OCI-LY3 (cell line): ENCODE measurements at regions not wholly inside any gene's neighbourhood (a gene's known extent, or its start where the extent isn't known, plus 50 kb on each side); places are given as distances from the start of the nearest gene placed in this dataset.

ENCODE experiments used
- H2AFZ ChIP-seq: fragments of 200-600, 300-600 bp; shearing (Covaris generic); 2 replicates; pipeline ENCODE4 v1.6.0; 2014; ENCODE audit warnings: antibody characterized with exemption, low read depth, low read length
- H3K27ac ChIP-seq: fragments of 200-600, 300-600 bp; sonication (generic); 2 replicates; pipeline ENCODE4 v1.5.1; 2014; ENCODE audit warnings: mild to moderate bottlenecking, low read length, moderate library complexity, mixed read lengths
- H3K27me3 ChIP-seq: fragments of 200-600, 300-600 bp; sonication (generic); 2 replicates; pipeline ENCODE4 v1.6.1; 2014; ENCODE audit warnings: low read depth, low read length, mixed read lengths
- H3K36me3 ChIP-seq: fragments of 200-600, 300-600 bp; sonication (generic); replicated peaks from 2 replicates; pipeline ENCODE3; 2014; ENCODE audit warnings: low read depth, low read length, mixed read lengths
- H3K4me1 ChIP-seq: fragments of 300-600, 200-600 bp; sonication (generic); 2 replicates; pipeline ENCODE4 v1.6.1; 2014; ENCODE audit warnings: low read length, mixed read lengths
- H3K4me2 ChIP-seq: fragments of 200-600, 300-600 bp; sonication (generic); 2 replicates; pipeline ENCODE4 v1.6.1; 2014; ENCODE audit warnings: low read length, mixed read lengths
- H3K4me3 ChIP-seq: fragments of 300-600, 200-600 bp; sonication (generic); 2 replicates; pipeline ENCODE4 v1.5.1; 2014; ENCODE audit warnings: antibody characterized with exemption, mild to moderate bottlenecking, low read length, moderate library complexity
- H3K79me2 ChIP-seq: fragments of 300-600, 200-600 bp; shearing (Covaris generic); 2 replicates; pipeline ENCODE4 v1.6.1; 2014; ENCODE audit warnings: mild to moderate bottlenecking, low read length, mixed read lengths
- H3K9ac ChIP-seq: fragments of 300-600, 200-600 bp; shearing (Covaris generic); 2 replicates; pipeline ENCODE4 v1.6.0; 2014; ENCODE audit warnings: mild to moderate bottlenecking, low read length, moderate library complexity
- H3K9me3 ChIP-seq: fragments of 200-600, 300-600 bp; shearing (Covaris generic); 2 replicates; pipeline ENCODE4 v1.6.1; 2014; ENCODE audit warnings: low read length, mixed read lengths; ENCODE audit not compliant: insufficient read depth
- H4K20me1 ChIP-seq: fragments of 200-600, 300-600 bp; sonication (generic); 2 replicates; pipeline ENCODE4 v1.6.1; 2016; ENCODE audit warnings: low read length, mixed read lengths; ENCODE audit not compliant: insufficient read depth
- EZH2phosphoT487 ChIP-seq: fragments of 200-600 bp; shearing (Covaris generic); IDR thresholded peaks from 2 replicates; pipeline ENCODE4 v1.6.1; 2018; ENCODE audit warnings: antibody characterized with exemption, mixed run types, low read depth
- TF ChIP-seq, protein P1 (sequence below): fragments of 200-600, 300-600 bp; sonication (generic); IDR thresholded peaks from 2 replicates; pipeline ENCODE4 v1.5.1; 2014; ENCODE audit warnings: antibody characterized with exemption, low read length, low read depth

DNA sequence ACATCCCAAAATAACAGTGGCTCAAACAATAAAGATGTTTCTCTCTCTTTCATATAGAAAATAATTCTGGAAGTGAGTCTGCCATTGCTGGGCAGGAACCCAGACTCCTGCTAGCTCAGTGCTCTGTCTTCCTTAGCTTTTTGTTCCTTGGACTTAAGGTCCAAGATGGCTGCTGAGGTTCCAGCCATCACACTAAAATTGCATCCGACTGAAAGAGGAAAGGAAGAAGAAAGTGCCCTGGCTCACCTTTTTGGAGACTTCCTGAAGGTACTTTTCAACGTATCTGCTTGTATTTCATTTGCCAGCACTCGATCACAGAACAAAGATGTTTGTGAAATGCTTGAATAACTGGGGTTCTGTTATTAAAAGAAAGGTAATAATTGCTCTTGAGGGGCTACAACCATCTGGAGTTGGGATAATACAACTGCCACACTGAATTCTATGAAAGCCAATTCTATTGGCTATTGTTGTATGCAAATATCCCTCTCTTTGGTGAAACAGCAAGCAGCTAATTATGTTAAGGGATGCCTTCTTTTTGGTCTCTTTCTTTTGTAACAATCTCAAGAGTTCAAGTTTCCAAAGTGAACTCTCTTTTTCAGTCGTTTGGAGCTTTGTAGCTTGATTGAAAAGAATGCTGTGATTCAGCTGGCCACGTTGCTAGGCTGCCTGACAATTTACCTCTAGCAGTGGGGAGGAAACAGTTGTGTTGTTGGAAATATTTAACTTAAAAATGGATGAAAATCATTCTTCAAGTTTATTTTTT is 83.9 kb downstream of the BAMBI start:
- H3K4me1 ChIP-seq = no peaks in the 10 kb centered on the region
- no peak overlapping the region for H3K9ac ChIP-seq
- no peak overlapping the region for H3K27ac ChIP-seq
- no peak overlapping the region for H2AFZ ChIP-seq
- no peak overlapping the region for H3K4me2 ChIP-seq
- H3K9me3 ChIP-seq = no peaks in the 10 kb centered on the region
- no peaks in the 10 kb centered on the region for H4K20me1 ChIP-seq
- no peak for TF ChIP-seq EZH2phosphoT487
- TF ChIP-seq, protein P1, sequence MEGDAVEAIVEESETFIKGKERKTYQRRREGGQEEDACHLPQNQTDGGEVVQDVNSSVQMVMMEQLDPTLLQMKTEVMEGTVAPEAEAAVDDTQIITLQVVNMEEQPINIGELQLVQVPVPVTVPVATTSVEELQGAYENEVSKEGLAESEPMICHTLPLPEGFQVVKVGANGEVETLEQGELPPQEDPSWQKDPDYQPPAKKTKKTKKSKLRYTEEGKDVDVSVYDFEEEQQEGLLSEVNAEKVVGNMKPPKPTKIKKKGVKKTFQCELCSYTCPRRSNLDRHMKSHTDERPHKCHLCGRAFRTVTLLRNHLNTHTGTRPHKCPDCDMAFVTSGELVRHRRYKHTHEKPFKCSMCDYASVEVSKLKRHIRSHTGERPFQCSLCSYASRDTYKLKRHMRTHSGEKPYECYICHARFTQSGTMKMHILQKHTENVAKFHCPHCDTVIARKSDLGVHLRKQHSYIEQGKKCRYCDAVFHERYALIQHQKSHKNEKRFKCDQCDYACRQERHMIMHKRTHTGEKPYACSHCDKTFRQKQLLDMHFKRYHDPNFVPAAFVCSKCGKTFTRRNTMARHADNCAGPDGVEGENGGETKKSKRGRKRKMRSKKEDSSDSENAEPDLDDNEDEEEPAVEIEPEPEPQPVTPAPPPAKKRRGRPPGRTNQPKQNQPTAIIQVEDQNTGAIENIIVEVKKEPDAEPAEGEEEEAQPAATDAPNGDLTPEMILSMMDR = no peak
- peaks cover 16% of the 10 kb centered on the region; the same call in 1 of the 2 replicates for H3K27me3 ChIP-seq
- H3K79me2 ChIP-seq = no peaks in the 10 kb centered on the region
- no peak overlapping the region for H3K4me3 ChIP-seq
- no peaks in the 10 kb centered on the region for H3K36me3 ChIP-seq

DNA sequence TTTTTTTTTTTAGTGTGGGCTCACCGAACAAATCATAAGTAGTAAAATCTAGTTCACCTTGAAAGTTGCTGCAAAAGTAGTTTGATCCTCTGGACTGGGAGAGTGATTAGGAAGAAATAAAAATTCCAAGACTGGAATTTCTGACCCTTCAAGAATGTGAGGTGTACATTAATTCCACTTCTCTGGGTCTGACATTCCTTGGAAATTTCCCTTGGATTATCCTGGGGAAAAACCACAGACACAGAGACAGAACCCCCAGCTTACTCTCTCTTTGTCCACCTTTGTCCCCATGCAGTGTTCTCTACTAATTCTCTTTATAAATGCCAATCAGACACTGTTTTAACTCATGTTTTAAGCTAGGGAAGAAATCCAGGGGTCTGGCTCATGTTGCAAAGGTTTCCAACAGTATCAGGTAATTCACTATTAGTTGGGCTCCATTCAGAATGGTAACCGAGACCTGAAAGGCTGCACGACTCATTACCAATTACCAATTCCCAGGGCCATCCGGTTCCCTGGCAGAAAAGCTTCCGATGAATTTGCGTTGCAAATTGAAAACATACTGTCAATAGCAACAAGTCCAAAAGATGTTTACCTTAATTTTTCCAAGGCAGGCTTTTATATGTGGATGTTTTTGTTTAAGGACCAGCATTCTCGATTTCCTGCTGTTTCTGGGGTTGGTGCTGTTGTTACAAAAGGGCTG is 86.3 kb downstream of the BAMBI start:
- Histone ChIP-seq H3K79me2 (no peaks in the 10 kb centered on the region), H3K27me3 (peaks cover 16% of the 10 kb centered on the region), H3K4me2 (no peak overlapping the region), H3K4me3 (no peak overlapping the region), H4K20me1 (no peaks in the 10 kb centered on the region), H3K4me1 (no peaks in the 10 kb centered on the region), H3K9ac (no peak overlapping the region), H3K36me3 (no peaks in the 10 kb centered on the region), H3K9me3 (no peaks in the 10 kb centered on the region), H2AFZ (no peak overlapping the region), H3K27ac (no peak overlapping the region)
- TF ChIP-seq, protein P1 = no peak
- no peak for TF ChIP-seq EZH2phosphoT487

DNA sequence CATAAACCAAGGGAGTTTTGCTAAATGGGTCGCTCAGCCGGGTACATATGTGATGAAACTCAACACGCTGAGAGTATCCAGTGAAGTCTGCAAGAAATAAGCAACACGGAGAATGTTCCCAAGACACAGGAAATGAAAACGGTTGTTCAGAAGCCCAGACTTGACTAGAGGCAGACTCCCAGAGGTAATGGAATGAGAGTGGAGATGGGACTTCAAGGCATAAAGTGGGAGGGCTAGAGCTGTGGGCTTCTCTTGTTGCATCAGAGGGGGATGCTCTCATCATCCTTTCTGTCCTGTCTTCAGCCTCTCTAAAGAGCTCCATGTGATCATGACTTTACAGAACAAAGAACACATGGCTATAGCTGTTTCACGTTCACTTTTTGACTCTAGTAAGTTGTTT is 88.3 kb downstream of the BAMBI start:
- no peak overlapping the region for H3K27ac ChIP-seq
- TF ChIP-seq EZH2phosphoT487 = no peak
- TF ChIP-seq, protein P1 = no peak
- no peak overlapping the region for H3K9ac ChIP-seq
- H3K9me3 ChIP-seq = no peaks in the 10 kb centered on the region
- H3K27me3 ChIP-seq = peaks cover 16% of the 10 kb centered on the region
- H3K36me3 ChIP-seq = no peaks in the 10 kb centered on the region
- no peaks in the 10 kb centered on the region for H4K20me1 ChIP-seq
- no peak overlapping the region for H3K4me2 ChIP-seq
- H3K4me3 ChIP-seq = no peak overlapping the region
- peaks cover 9% of the 10 kb centered on the region for H3K4me1 ChIP-seq
- no peaks in the 10 kb centered on the region for H3K79me2 ChIP-seq
- no peak overlapping the region for H2AFZ ChIP-seq

DNA sequence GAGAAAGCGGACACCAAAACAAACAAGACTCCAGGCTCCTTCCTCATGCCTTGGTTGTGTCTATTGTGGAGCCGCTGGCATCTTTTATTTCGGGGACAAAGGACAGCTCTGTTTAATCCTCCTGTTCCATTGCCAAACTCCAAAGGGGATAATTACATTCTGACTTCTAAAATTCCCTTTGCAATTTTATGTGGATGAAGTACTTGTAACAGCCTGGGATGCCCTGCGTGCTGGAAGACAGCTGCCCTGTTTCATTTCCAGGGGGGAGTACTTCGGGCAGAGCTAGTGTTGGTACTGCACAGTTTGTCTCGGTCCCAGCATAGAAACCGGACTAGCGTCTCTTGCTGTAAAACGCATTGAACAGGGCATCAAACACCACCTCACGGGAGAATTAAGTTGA is 90.9 kb downstream of the BAMBI start:
- Histone ChIP-seq H4K20me1 (no peaks in the 10 kb centered on the region), H3K4me3 (no peak overlapping the region), H3K9me3 (no peaks in the 10 kb centered on the region), H3K9ac (no peak overlapping the region), H3K27ac (no peak overlapping the region), H3K27me3 (peaks cover 4% of the 10 kb centered on the region; the same call in 1 of the 2 replicates), H3K36me3 (no peaks in the 10 kb centered on the region), H3K4me1 (peaks cover 9% of the 10 kb centered on the region), H3K4me2 (no peak overlapping the region), H3K79me2 (no peaks in the 10 kb centered on the region), H2AFZ (no peak overlapping the region)
- TF ChIP-seq, protein P1 = no peak
- TF ChIP-seq EZH2phosphoT487 = no peak
